ENCODE measurements at regions not wholly inside any gene's neighbourhood (a gene's known extent, or its start where the extent isn't known, plus 50 kb on each side); places are given as distances from the start of the nearest gene placed in this dataset.

DNA sequence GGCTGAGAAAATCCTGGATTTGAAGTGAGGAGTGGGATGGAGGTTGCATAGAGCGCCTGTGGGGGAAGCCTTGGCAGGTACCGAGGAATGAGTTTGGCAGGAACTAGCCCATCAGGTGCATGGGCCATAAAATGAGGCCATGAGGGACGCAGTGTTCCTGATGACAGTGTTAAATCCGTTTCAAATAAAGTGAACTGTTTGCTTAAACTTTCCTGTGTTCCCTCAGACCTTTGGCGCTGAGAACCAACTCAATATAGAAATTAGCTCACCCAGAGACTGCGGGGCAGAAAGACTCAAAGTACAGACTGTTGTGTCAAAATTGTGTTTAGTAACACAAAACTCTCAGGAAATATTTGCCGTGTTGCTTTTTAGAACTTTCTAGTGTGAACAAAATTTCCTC is 250.0 kb upstream of the NR3C2 start:
- no peak overlapping the region for H3K4me3 ChIP-seq
- no peaks in the 10 kb centered on the region for H3K27me3 ChIP-seq
- no peaks in the 10 kb centered on the region for H3K4me1 ChIP-seq (ENCODE audit: low read depth)
- H3K9me3 ChIP-seq (ENCODE audit: low read depth), result no peaks in the 10 kb centered on the region
- H3K36me3 ChIP-seq, result no peaks in the 10 kb centered on the region
- DNase-seq (ENCODE audit: low read depth in 1 of 2, low spot score in 1 of 2), result no peak
- H3K27ac ChIP-seq, result no peak overlapping the region
- TF ChIP-seq, protein P1, sequence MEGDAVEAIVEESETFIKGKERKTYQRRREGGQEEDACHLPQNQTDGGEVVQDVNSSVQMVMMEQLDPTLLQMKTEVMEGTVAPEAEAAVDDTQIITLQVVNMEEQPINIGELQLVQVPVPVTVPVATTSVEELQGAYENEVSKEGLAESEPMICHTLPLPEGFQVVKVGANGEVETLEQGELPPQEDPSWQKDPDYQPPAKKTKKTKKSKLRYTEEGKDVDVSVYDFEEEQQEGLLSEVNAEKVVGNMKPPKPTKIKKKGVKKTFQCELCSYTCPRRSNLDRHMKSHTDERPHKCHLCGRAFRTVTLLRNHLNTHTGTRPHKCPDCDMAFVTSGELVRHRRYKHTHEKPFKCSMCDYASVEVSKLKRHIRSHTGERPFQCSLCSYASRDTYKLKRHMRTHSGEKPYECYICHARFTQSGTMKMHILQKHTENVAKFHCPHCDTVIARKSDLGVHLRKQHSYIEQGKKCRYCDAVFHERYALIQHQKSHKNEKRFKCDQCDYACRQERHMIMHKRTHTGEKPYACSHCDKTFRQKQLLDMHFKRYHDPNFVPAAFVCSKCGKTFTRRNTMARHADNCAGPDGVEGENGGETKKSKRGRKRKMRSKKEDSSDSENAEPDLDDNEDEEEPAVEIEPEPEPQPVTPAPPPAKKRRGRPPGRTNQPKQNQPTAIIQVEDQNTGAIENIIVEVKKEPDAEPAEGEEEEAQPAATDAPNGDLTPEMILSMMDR (IDR thresholded peaks at IDR 0.05; ENCODE audit: low read depth, low read length), result no peak

DNA sequence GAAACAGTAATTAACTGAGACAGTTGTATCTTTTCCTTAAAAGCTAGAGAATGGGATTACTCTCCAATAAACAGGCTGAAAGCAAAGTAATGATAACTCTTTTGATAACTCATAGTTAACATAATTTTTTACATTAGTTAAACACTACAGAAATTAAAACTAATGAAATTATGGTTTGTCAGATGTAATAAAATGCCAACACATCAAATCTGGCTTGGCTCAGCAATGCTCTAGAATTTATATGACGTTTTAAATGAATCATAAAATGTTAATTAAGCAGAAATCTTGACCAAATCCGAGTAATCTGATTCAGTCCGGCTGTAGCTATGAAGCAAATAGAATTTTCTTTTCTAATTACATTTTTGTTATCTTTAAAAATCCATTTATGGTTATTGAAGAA is 244.2 kb upstream of the NR3C2 start:
- Histone ChIP-seq H3K27me3 (no peaks in the 10 kb centered on the region), H3K4me3 (no peak overlapping the region), H3K4me1 (ENCODE audit: low read depth) (no peaks in the 10 kb centered on the region), H3K27ac (no peak overlapping the region), H3K9me3 (ENCODE audit: low read depth) (no peaks in the 10 kb centered on the region), H3K36me3 (no peaks in the 10 kb centered on the region)
- TF ChIP-seq, protein P1 (IDR thresholded peaks at IDR 0.05; ENCODE audit: low read depth, low read length), result no peak
- no peak for DNase-seq (ENCODE audit: low read depth in 1 of 2, low spot score in 1 of 2)

DNA sequence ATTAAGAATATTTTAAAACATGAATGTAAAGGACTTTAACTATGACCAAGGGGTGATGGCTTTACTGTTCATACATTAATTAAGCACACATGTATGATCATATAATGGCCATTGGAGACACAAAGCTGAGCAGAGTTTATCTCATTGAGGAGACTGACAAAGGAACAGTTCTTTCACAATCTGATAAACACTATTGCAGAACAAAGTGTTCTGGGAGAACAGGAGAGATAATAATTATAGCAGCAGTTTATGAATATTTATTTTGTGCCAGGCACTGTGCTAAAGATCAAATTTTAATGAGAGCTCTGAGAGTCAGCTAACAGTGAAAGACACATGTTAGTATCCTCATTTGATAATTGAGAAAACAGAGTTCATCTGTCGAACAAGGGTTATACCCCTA is 242.4 kb upstream of the NR3C2 start:
- TF ChIP-seq, protein P1 (IDR thresholded peaks at IDR 0.05; ENCODE audit: low read depth, low read length), result no peak
- Histone ChIP-seq H3K9me3 (ENCODE audit: low read depth) (no peaks in the 10 kb centered on the region), H3K4me3 (no peak overlapping the region), H3K27ac (no peak overlapping the region), H3K36me3 (no peaks in the 10 kb centered on the region), H3K27me3 (no peaks in the 10 kb centered on the region), H3K4me1 (ENCODE audit: low read depth) (no peaks in the 10 kb centered on the region)
- no peak for DNase-seq (ENCODE audit: low read depth in 1 of 2, low spot score in 1 of 2)

DNA sequence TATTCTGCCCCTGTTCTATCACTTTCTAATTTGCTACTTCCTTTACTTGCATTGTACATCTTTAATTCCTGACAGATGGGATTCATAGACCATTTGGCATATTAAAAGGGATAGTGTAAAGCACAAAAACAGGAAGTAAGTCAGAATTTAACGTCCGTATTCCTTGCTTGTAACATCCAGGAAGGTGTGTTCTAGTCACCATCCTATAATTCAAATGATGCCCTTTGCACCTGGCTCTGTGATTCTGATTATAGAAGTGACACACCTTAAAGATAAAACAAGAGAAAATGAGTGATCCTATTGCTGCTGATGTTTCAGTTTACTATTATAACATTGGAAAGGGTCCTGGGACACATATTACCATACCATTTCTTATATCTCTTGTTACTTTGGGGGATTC is 238.7 kb upstream of the NR3C2 start:
- no peaks in the 10 kb centered on the region for H3K27me3 ChIP-seq
- no peak overlapping the region for H3K27ac ChIP-seq
- DNase-seq (ENCODE audit: low read depth in 1 of 2, low spot score in 1 of 2), result no peak
- H3K4me3 ChIP-seq, result no peak overlapping the region
- no peaks in the 10 kb centered on the region for H3K36me3 ChIP-seq
- H3K4me1 ChIP-seq (ENCODE audit: low read depth), result no peaks in the 10 kb centered on the region
- TF ChIP-seq, protein P1 (IDR thresholded peaks at IDR 0.05; ENCODE audit: low read depth, low read length), result no peak
- no peaks in the 10 kb centered on the region for H3K9me3 ChIP-seq (ENCODE audit: low read depth)

DNA sequence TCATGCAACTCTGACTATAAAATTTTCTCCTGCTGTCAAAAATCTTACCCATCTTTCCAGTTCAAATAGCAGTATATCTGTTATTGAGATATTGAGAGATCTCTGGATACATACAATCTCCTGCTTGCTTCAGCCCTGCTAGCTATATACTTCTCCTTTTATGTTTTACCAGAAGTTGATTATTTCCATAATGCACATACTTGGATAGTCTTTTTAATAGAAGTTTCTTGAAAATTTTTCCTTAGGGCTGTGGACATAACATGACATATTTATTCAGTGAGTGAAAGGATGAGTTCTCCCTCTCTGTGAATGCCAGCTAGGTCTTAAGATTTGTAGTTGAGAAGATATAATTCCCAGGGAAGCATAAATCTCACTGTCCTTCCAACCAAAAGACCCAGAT is 234.1 kb upstream of the NR3C2 start:
- no peak for DNase-seq (ENCODE audit: low read depth in 1 of 2, low spot score in 1 of 2)
- Histone ChIP-seq H3K27ac (no peak overlapping the region), H3K36me3 (no peaks in the 10 kb centered on the region), H3K4me3 (no peak overlapping the region), H3K9me3 (ENCODE audit: low read depth) (no peaks in the 10 kb centered on the region), H3K27me3 (no peaks in the 10 kb centered on the region), H3K4me1 (ENCODE audit: low read depth) (no peaks in the 10 kb centered on the region)
- TF ChIP-seq, protein P1 (IDR thresholded peaks at IDR 0.05; ENCODE audit: low read depth, low read length), result no peak

DNA sequence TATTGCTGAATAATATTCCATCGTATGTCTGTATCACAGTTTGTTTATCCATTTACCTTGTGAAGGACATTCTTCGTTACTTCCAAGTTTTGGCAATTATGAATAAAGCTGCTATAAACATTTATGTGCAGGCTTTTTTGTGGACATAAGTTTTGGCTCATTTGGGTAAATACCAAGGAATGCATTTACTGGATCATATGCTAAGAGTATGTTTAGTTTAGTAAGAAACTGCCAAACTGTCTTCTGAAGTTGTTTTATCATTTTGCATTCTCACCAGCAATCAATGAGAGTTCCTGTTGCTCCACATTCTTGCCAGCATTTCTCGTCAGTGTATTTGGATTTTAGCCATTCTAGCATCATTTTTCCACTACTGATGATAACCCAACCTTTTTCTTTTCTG is 232.7 kb upstream of the NR3C2 start:
- Histone ChIP-seq H3K27ac (no peak overlapping the region), H3K4me3 (no peak overlapping the region), H3K4me1 (ENCODE audit: low read depth) (no peaks in the 10 kb centered on the region), H3K9me3 (ENCODE audit: low read depth) (no peaks in the 10 kb centered on the region), H3K36me3 (no peaks in the 10 kb centered on the region), H3K27me3 (no peaks in the 10 kb centered on the region)
- TF ChIP-seq, protein P1 (IDR thresholded peaks at IDR 0.05; ENCODE audit: low read depth, low read length), result no peak
- DNase-seq (ENCODE audit: low read depth in 1 of 2, low spot score in 1 of 2), result no peak
